ACC112 (cell line): ENCODE measurements at regions not wholly inside any gene's neighbourhood (a gene's known extent, or its start where the extent isn't known, plus 50 kb on each side); places are given as distances from the start of the nearest gene placed in this dataset.

Source experiments
- H2AFZ ChIP-seq: fragments of 200-600 bp; sonication (generic); one replicate; pipeline ENCODE4 v1.6.0; 2017; ENCODE audit warnings: antibody characterized with exemption, low read length; ENCODE audit not compliant: unreplicated experiment
- H3K27ac ChIP-seq: fragments of 200-600 bp; sonication (generic); 2 replicates; pipeline ENCODE4 v1.5.1; 2014; ENCODE audit warnings: low read depth, mild to moderate bottlenecking, antibody characterized with exemption, low read length, moderate library complexity
- H3K27me3 ChIP-seq: fragments of 200-600 bp; sonication (generic); 2 replicates; pipeline ENCODE4 v1.6.1; 2014; ENCODE audit warnings: mild to moderate bottlenecking, antibody characterized with exemption, low read length, moderate library complexity, mixed read lengths; ENCODE audit not compliant: insufficient read depth
- H3K36me3 ChIP-seq: fragments of 200-600 bp; sonication (generic); 2 replicates; pipeline ENCODE4 v1.6.1; 2016; ENCODE audit warnings: mild to moderate bottlenecking, antibody characterized with exemption, low read length, moderate library complexity, mixed read lengths; ENCODE audit not compliant: insufficient read depth
- H3K4me1 ChIP-seq: fragments of 200-600 bp; sonication (generic); one replicate; pipeline ENCODE4 v1.6.1; 2016; ENCODE audit warnings: low read length, mixed read lengths; ENCODE audit not compliant: insufficient read depth, unreplicated experiment, control insufficient read depth
- H3K4me3 ChIP-seq: fragments of 200-600 bp; sonication (generic); 2 replicates; pipeline ENCODE4 v1.5.1; 2014; ENCODE audit warnings: mild to moderate bottlenecking, low read depth, low read length
- H3K79me2 ChIP-seq: fragments of 200-600 bp; sonication (generic); one replicate; pipeline ENCODE4 v1.6.0; 2016; ENCODE audit warnings: low read length; ENCODE audit not compliant: control insufficient read depth, unreplicated experiment, insufficient read depth

- Histone ChIP-seq H3K4me1 (no peaks in the 10 kb centered on the region), H3K4me3 (no peak overlapping the region), H3K27me3 (peaks cover 7% of the 10 kb centered on the region; the same call in 1 of the 2 replicates)
Observed at GRCh38 chr12:127300075-127300474, 966.9 kb upstream of the TMEM132C start.

GRCh38 chr12:127300753-127301152 is 966.2 kb upstream of the TMEM132C start:
- peaks cover 7% of the 10 kb centered on the region; the same call in 1 of the 2 replicates for H3K27me3 ChIP-seq
- H2AFZ ChIP-seq = no peak overlapping the region
- H3K4me1 ChIP-seq = no peaks in the 10 kb centered on the region
- H3K27ac ChIP-seq = no peak overlapping the region
- no peak overlapping the region for H3K4me3 ChIP-seq
- no peaks in the 10 kb centered on the region for H3K36me3 ChIP-seq
- no peaks in the 10 kb centered on the region for H3K79me2 ChIP-seq

More at GRCh38 chr12:127300075-127300474, 966.9 kb upstream of the TMEM132C start:
- H3K27ac ChIP-seq = no peak overlapping the region
- H3K79me2 ChIP-seq = no peaks in the 10 kb centered on the region
- no peaks in the 10 kb centered on the region for H3K36me3 ChIP-seq
- no peak overlapping the region for H2AFZ ChIP-seq

GRCh38 chr12:127301876-127302275 is 965.1 kb upstream of the TMEM132C start:
- no peaks in the 10 kb centered on the region for H3K4me1 ChIP-seq
- H3K36me3 ChIP-seq = no peaks in the 10 kb centered on the region
- no peaks in the 10 kb centered on the region for H3K79me2 ChIP-seq
- H3K4me3 ChIP-seq = no peak overlapping the region
- H3K27me3 ChIP-seq = peaks cover 7% of the 10 kb centered on the region; the same call in 1 of the 2 replicates
- H3K27ac ChIP-seq = no peak overlapping the region
- no peak overlapping the region for H2AFZ ChIP-seq

GRCh38 chr12:127304751-127305725 is 961.9 kb upstream of the TMEM132C start:
- Histone ChIP-seq H3K27ac (no peak overlapping the region), H3K36me3 (no peaks in the 10 kb centered on the region), H3K4me1 (peaks cover 4% of the 10 kb centered on the region), H3K27me3 (peaks cover 7% of the 10 kb centered on the region; the same call in 1 of the 2 replicates), H2AFZ (no peak overlapping the region), H3K4me3 (no peak overlapping the region), H3K79me2 (no peaks in the 10 kb centered on the region)

GRCh38 chr12:127306604-127307215 is 960.3 kb upstream of the TMEM132C start:
- H3K27me3 ChIP-seq = no peaks in the 10 kb centered on the region
- H3K27ac ChIP-seq = no peak overlapping the region
- H3K36me3 ChIP-seq = no peaks in the 10 kb centered on the region
- no peaks in the 10 kb centered on the region for H3K79me2 ChIP-seq
- peaks cover 4% of the 10 kb centered on the region for H3K4me1 ChIP-seq
- H3K4me3 ChIP-seq = no peak overlapping the region
- no peak overlapping the region for H2AFZ ChIP-seq

GRCh38 chr12:127307528-127307927 is 959.4 kb upstream of the TMEM132C start:
- Histone ChIP-seq H3K27ac (no peak overlapping the region), H3K4me1 (peaks cover 4% of the 10 kb centered on the region), H3K79me2 (no peaks in the 10 kb centered on the region), H3K36me3 (no peaks in the 10 kb centered on the region), H3K4me3 (no peak overlapping the region), H3K27me3 (no peaks in the 10 kb centered on the region), H2AFZ (no peak overlapping the region)

- no peak overlapping the region for H3K27ac ChIP-seq
- H3K27me3 ChIP-seq = no peaks in the 10 kb centered on the region
- no peaks in the 10 kb centered on the region for H3K79me2 ChIP-seq
- no peak overlapping the region for H2AFZ ChIP-seq
- H3K36me3 ChIP-seq = no peaks in the 10 kb centered on the region
- peaks cover 4% of the 10 kb centered on the region for H3K4me1 ChIP-seq
- H3K4me3 ChIP-seq = no peak overlapping the region
Observed at GRCh38 chr12:127308148-127308547, 958.8 kb upstream of the TMEM132C start.

- H3K79me2 ChIP-seq = no peaks in the 10 kb centered on the region
- no peaks in the 10 kb centered on the region for H3K27me3 ChIP-seq
- H3K4me3 ChIP-seq = no peak overlapping the region
- H3K4me1 ChIP-seq = peaks cover 4% of the 10 kb centered on the region
- H3K36me3 ChIP-seq = no peaks in the 10 kb centered on the region
- no peak overlapping the region for H3K27ac ChIP-seq
- H2AFZ ChIP-seq = no peak overlapping the region
Observed at GRCh38 chr12:127310548-127310947, 956.4 kb upstream of the TMEM132C start.

- Histone ChIP-seq H3K4me3 (no peak overlapping the region), H3K79me2 (no peaks in the 10 kb centered on the region), H3K36me3 (no peaks in the 10 kb centered on the region), H3K27ac (no peak overlapping the region), H3K4me1 (peaks cover 4% of the 10 kb centered on the region), H3K27me3 (no peaks in the 10 kb centered on the region), H2AFZ (no peak overlapping the region)
Observed at GRCh38 chr12:127311720-127312364, 955.1 kb upstream of the TMEM132C start.

- Histone ChIP-seq H2AFZ (no peak overlapping the region), H3K27ac (no peak overlapping the region), H3K79me2 (no peaks in the 10 kb centered on the region), H3K27me3 (no peaks in the 10 kb centered on the region), H3K4me1 (no peaks in the 10 kb centered on the region), H3K36me3 (no peaks in the 10 kb centered on the region), H3K4me3 (no peak overlapping the region)
Observed at GRCh38 chr12:127324681-127325080, 942.3 kb upstream of the TMEM132C start.
